ENCODE measurements at regions not wholly inside any gene's neighbourhood (a gene's known extent, or its start where the extent isn't known, plus 50 kb on each side); places are given as distances from the start of the nearest gene placed in this dataset. TPM values are rescaled to one million over a fixed set of nuclear protein-coding genes. Genes with fewer than 3 reads are reported as not detected.

- DNase-seq (ENCODE audit: low spot score in 2 of 2) (no peak), FAIRE-seq (no peak)
Measured at GRCh38 chr2:207469943-207470729, 59.6 kb upstream of the CREB1 start.

GRCh38 chr2:207471261-207471660, 58.5 kb upstream of the CREB1 start:
- FAIRE-seq (no peak), DNase-seq (ENCODE audit: low spot score in 2 of 2) (no peak)

GRCh38 chr2:207472343-207473048, 57.3 kb upstream of the CREB1 start:
- FAIRE-seq = no peak

GRCh38 chr2:207473049-207473930, 56.5 kb upstream of the CREB1 start:
- no peak for FAIRE-seq

More at GRCh38 chr2:207472343-207473048, 57.3 kb upstream of the CREB1 start:
- DNase-seq (ENCODE audit: low spot score in 2 of 2) = no peak

GRCh38 chr2:207473931-207474235, 55.9 kb upstream of the CREB1 start:
- no peak for DNase-seq (ENCODE audit: low spot score in 2 of 2)
- no peak for FAIRE-seq

More at GRCh38 chr2:207473049-207473930, 56.5 kb upstream of the CREB1 start:
- DNase-seq (ENCODE audit: low spot score in 2 of 2) = peak; percentile 24

GRCh38 chr2:207474863-207475485, 54.8 kb upstream of the CREB1 start:
- peak in 1 of 2 donors; percentile 13 for DNase-seq (ENCODE audit: low spot score in 2 of 2)
- FAIRE-seq = peak; percentile 90

- FAIRE-seq (no peak), DNase-seq (ENCODE audit: low spot score in 2 of 2) (no peak)
Measured at GRCh38 chr2:207475546-207475945, 54.2 kb upstream of the CREB1 start.

- DNase-seq (ENCODE audit: low spot score in 2 of 2) (no peak), FAIRE-seq (no peak)
Measured at GRCh38 chr2:207477896-207478295, 51.9 kb upstream of the CREB1 start.

- FAIRE-seq = no peak
- no peak for DNase-seq (ENCODE audit: low spot score in 2 of 2)
Measured at GRCh38 chr2:207478572-207478971, 51.2 kb upstream of the CREB1 start.

- no peak for FAIRE-seq
- DNase-seq (ENCODE audit: low spot score in 2 of 2) = no peak
Measured at GRCh38 chr2:207479198-207479785, 50.5 kb upstream of the CREB1 start.

Small RNA genes in the stretch of these regions (small RNA-seq; reads per million reads assigned to genes)
- not detected for gene MIR1302-4
